ENCODE measurements at regions not wholly inside any gene's neighbourhood (a gene's known extent, or its start where the extent isn't known, plus 50 kb on each side); places are given as distances from the start of the nearest gene placed in this dataset.

DNA sequence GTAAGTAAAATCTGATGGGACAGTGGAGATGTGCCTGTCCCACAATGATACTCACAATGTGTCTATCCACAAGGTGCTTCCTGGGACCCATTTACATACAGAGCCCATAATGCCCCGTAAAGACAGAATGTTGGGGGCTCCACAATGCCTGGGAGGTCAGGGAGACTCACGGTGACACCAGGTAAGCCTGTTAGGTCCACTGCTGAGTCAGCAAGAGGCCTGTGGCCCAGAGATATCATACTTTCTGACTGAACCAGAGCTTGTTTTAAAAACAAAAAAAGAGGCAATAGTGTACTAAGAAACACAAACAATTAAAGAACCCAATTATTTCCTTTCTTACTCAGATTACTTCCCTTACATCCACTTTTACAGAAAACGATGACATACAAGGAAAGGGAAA lies 771.1 kb upstream of the ID2 start:
- no peaks in the 10 kb centered on the region for H3K9me3 ChIP-seq (ENCODE audit: control insufficient read depth in 1 of 2, low read length in 2 of 2)
- no peaks in the 10 kb centered on the region for H3K4me1 ChIP-seq (ENCODE audit: control insufficient read depth in 1 of 2, insufficient read depth in 2 of 2, low read length in 2 of 2)
- H3K36me3 ChIP-seq (ENCODE audit: control insufficient read depth in 1 of 2, insufficient read depth in 2 of 2, low read length in 2 of 2), result no peaks in the 10 kb centered on the region
- no peak overlapping the region for H3K27ac ChIP-seq (ENCODE audit: low read length)
- no peaks in the 10 kb centered on the region for H3K27me3 ChIP-seq (ENCODE audit: low read depth, low read length)
- H3K4me3 ChIP-seq (ENCODE audit: low read depth in 1 of 2, low read length in 2 of 2), result no peak overlapping the region

DNA sequence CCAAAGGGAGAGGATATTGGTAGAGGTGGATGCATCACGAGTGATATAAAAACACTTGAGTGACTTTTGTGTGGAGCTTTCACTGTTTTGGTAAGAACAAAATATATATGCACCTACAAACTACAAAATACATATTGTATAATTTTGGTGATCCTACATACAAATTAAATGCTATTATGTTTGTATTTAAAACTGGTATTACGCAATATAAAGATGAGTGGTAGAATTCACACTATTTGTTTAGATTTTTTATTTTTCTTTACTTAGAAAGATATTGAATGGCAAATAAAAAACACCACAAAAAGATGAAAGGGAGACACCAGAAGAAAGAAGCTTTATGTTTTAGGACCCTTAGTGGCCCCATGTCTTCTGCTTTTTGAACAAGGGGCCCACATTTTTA lies 770.7 kb upstream of the ID2 start:
- H3K36me3 ChIP-seq (ENCODE audit: control insufficient read depth in 1 of 2, insufficient read depth in 2 of 2, low read length in 2 of 2), result no peaks in the 10 kb centered on the region
- no peaks in the 10 kb centered on the region for H3K9me3 ChIP-seq (ENCODE audit: control insufficient read depth in 1 of 2, low read length in 2 of 2)
- H3K4me1 ChIP-seq (ENCODE audit: control insufficient read depth in 1 of 2, insufficient read depth in 2 of 2, low read length in 2 of 2), result no peaks in the 10 kb centered on the region
- no peak overlapping the region for H3K4me3 ChIP-seq (ENCODE audit: low read depth in 1 of 2, low read length in 2 of 2)
- no peak overlapping the region for H3K27ac ChIP-seq (ENCODE audit: low read length)
- no peaks in the 10 kb centered on the region for H3K27me3 ChIP-seq (ENCODE audit: low read depth, low read length)

DNA sequence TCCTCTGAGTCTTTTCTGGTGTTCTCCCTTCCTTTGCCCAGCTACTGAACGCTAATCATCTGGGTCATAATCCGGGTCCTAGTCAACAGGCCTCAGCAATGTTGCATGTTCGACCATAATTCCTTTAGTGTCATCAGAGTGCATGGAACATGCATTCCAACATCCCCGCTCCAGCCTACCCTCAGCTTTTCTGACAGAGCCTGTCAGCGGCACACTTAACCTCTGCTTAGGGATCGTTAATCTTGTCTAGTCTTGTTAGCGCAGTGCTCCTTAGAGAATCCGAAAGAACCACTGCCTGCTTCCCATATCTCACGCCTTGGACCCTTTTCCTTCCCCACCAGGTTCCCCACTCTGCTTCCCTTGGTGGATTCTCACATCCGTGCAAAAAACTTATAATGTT lies 767.9 kb upstream of the ID2 start:
- H3K27ac ChIP-seq (ENCODE audit: low read length), result no peak overlapping the region
- no peaks in the 10 kb centered on the region for H3K36me3 ChIP-seq (ENCODE audit: control insufficient read depth in 1 of 2, insufficient read depth in 2 of 2, low read length in 2 of 2)
- H3K4me3 ChIP-seq (ENCODE audit: low read depth in 1 of 2, low read length in 2 of 2), result no peak overlapping the region
- no peaks in the 10 kb centered on the region for H3K27me3 ChIP-seq (ENCODE audit: low read depth, low read length)
- no peaks in the 10 kb centered on the region for H3K4me1 ChIP-seq (ENCODE audit: control insufficient read depth in 1 of 2, insufficient read depth in 2 of 2, low read length in 2 of 2)
- no peaks in the 10 kb centered on the region for H3K9me3 ChIP-seq (ENCODE audit: control insufficient read depth in 1 of 2, low read length in 2 of 2)

DNA sequence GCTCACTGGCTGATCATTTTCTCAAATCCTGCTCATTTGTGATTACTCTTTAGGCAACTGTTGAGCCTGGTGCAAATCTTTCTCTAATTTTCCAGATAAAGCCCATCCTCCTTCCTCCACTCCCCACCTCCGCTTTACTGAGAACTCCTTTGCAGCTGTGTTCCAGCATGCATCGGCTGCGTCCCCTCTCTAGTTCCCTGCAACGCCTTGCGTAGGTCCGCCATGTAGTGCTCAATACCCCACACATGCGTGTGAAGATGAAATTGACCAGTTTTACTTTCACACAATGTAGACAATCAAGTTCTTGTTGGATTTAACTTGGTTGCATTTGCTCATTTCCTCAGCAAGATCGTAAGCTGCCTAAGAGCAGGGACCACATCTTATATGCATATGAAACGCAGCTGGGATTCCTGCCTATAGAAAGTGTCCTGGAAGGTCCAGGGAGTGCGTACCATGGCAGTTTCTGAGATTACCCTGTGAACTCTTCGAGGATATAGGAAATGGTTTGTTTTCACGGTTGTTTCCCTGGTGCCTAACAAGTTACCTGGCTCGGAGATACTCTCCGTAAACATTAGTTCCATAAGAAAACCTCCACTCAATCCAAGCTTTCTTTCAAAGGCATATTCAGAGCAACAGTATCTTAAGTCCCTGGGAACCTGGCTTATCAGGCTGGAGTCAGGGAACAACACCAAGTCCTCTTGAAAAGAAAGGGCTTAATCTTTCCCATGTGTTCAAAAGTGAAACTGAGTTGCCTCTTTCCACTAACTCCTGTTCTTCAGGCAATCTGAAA lies 766.4 kb upstream of the ID2 start:
- no peaks in the 10 kb centered on the region for H3K27me3 ChIP-seq (ENCODE audit: low read depth, low read length)
- H3K9me3 ChIP-seq (ENCODE audit: control insufficient read depth in 1 of 2, low read length in 2 of 2), result no peaks in the 10 kb centered on the region
- no peaks in the 10 kb centered on the region for H3K4me1 ChIP-seq (ENCODE audit: control insufficient read depth in 1 of 2, insufficient read depth in 2 of 2, low read length in 2 of 2)
- H3K36me3 ChIP-seq (ENCODE audit: control insufficient read depth in 1 of 2, insufficient read depth in 2 of 2, low read length in 2 of 2), result no peaks in the 10 kb centered on the region
- peak overlapping the region; percentile 3 to 31 for H3K4me3 ChIP-seq (ENCODE audit: low read depth in 1 of 2, low read length in 2 of 2)
- H3K27ac ChIP-seq (ENCODE audit: low read length), result no peak overlapping the region

DNA sequence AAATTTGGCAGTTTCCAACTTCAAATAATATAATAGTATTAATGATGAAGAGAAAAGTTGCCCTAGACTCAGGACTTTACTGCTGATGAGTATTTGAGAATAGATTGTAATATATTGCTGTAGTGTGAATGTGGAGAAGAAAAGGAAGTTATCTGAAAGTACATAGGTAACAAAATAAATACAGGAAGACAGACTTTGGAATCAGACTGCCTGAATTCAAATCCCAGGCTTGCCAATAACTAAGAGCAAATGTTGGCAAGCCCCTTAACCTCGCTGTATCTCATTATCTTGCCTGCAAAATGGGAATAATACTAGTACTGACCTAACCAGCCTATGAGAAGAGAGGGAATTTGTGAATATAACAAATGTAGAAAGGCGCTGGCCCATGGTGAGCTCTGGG lies 765.2 kb upstream of the ID2 start:
- Histone ChIP-seq H3K4me3 (ENCODE audit: low read depth in 1 of 2, low read length in 2 of 2) (no peak overlapping the region), H3K27ac (ENCODE audit: low read length) (no peak overlapping the region), H3K36me3 (ENCODE audit: control insufficient read depth in 1 of 2, insufficient read depth in 2 of 2, low read length in 2 of 2) (no peaks in the 10 kb centered on the region), H3K4me1 (ENCODE audit: control insufficient read depth in 1 of 2, insufficient read depth in 2 of 2, low read length in 2 of 2) (no peaks in the 10 kb centered on the region), H3K9me3 (ENCODE audit: control insufficient read depth in 1 of 2, low read length in 2 of 2) (no peaks in the 10 kb centered on the region), H3K27me3 (ENCODE audit: low read depth, low read length) (no peaks in the 10 kb centered on the region)

DNA sequence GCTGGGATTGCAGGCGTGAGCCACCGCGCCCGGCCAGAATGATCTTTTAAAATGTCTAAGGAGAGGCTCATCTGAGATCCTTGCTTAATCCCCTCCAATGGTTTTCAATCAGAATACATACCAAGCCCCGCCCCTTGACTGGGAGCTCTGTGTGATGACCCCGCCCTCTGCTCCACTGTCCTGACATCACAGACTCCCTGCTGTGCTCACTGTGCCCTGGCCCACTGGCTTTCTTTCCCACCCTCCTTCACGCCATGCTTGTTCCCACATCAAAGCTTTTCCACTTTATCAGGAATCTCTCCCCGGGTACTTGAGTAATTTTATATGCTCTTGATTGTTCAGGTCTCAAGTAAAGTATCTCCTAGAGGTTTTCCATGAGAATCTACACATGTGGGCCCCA lies 762.3 kb upstream of the ID2 start:
- no peaks in the 10 kb centered on the region for H3K9me3 ChIP-seq (ENCODE audit: control insufficient read depth in 1 of 2, low read length in 2 of 2)
- H3K36me3 ChIP-seq (ENCODE audit: control insufficient read depth in 1 of 2, insufficient read depth in 2 of 2, low read length in 2 of 2), result no peaks in the 10 kb centered on the region
- H3K4me1 ChIP-seq (ENCODE audit: control insufficient read depth in 1 of 2, insufficient read depth in 2 of 2, low read length in 2 of 2), result no peaks in the 10 kb centered on the region
- no peaks in the 10 kb centered on the region for H3K27me3 ChIP-seq (ENCODE audit: low read depth, low read length)
- H3K4me3 ChIP-seq (ENCODE audit: low read depth in 1 of 2, low read length in 2 of 2), result no peak overlapping the region
- no peak overlapping the region for H3K27ac ChIP-seq (ENCODE audit: low read length)

DNA sequence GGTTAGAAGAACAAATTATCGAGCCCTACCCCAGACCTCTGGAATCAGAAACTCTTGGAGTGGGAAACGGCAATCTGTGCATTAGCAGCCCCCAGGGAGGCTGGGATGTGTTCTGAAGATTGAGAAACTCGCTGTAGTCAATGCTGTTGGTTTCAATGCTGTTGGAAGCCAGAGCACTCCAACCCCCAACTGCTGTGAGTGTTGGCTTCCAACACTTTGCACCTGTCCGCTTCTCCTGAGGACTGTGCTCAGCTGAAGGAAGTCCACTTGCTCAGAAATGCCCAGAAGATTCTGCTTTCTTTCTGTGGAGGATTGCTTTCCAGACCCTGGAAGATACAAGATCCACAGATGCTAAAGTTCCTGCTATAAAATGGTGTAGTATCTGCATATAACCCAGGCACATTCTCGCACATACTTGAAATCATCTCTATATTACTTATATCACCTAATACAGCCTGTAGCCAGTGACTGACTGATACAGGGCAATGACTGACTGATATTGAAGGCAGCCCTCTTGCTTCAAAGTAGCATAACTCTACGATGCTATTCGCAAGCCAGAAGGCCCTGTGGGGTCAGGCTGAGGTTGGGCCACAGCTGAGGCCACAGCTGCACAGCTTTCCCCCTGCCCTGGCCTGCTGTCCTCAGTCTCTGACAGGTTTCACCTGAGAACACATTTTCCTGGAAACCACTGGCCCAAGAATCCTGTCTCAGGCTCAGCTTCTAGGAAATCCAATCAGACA lies 757.7 kb upstream of the ID2 start:
- Histone ChIP-seq H3K36me3 (ENCODE audit: control insufficient read depth in 1 of 2, insufficient read depth in 2 of 2, low read length in 2 of 2) (no peaks in the 10 kb centered on the region), H3K27ac (ENCODE audit: low read length) (no peak overlapping the region), H3K27me3 (ENCODE audit: low read depth, low read length) (no peaks in the 10 kb centered on the region), H3K4me1 (ENCODE audit: control insufficient read depth in 1 of 2, insufficient read depth in 2 of 2, low read length in 2 of 2) (no peaks in the 10 kb centered on the region), H3K4me3 (ENCODE audit: low read depth in 1 of 2, low read length in 2 of 2) (no peak overlapping the region), H3K9me3 (ENCODE audit: control insufficient read depth in 1 of 2, low read length in 2 of 2) (no peaks in the 10 kb centered on the region)

DNA sequence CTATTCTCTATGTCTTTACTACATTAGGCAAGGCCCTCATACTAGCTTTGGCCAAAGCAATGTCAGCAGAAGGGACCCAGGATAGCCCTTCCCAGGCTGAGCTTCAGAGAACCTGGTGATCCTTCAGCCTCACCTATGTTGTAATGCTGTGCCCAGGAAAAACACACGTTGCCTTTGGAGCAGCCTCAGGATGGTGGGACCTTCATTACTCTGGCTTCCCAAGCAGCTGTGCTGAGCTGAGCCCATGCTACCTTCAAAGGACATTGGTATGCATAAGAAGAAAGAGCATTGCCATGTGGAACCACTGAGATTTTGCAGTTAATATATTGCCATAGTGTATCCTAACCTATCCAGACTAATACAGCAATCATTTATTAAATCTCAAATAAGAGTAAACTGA lies 756.4 kb upstream of the ID2 start:
- no peaks in the 10 kb centered on the region for H3K4me1 ChIP-seq (ENCODE audit: control insufficient read depth in 1 of 2, insufficient read depth in 2 of 2, low read length in 2 of 2)
- no peaks in the 10 kb centered on the region for H3K36me3 ChIP-seq (ENCODE audit: control insufficient read depth in 1 of 2, insufficient read depth in 2 of 2, low read length in 2 of 2)
- no peak overlapping the region for H3K4me3 ChIP-seq (ENCODE audit: low read depth in 1 of 2, low read length in 2 of 2)
- no peak overlapping the region for H3K27ac ChIP-seq (ENCODE audit: low read length)
- no peaks in the 10 kb centered on the region for H3K9me3 ChIP-seq (ENCODE audit: control insufficient read depth in 1 of 2, low read length in 2 of 2)
- no peaks in the 10 kb centered on the region for H3K27me3 ChIP-seq (ENCODE audit: low read depth, low read length)

DNA sequence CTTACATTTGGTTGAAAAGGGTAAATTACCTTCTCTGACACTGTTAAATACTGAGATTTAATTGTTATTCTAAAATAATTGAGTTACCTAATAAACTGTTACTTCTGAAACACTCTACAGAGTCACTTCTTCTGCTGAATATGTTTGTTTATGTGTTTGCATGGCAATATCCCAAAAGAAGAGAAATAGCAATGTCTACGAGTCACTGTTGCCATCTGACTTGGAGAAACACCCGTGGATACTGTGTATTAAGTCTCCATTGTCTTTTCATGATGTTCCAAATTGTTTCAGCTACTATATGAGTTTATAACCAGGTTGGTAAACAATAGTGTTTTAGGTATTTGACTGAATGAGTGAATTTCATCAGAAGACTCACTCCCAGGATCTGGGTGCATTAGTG lies 754.2 kb upstream of the ID2 start:
- H3K4me3 ChIP-seq (ENCODE audit: low read depth in 1 of 2, low read length in 2 of 2), result no peak overlapping the region
- no peaks in the 10 kb centered on the region for H3K27me3 ChIP-seq (ENCODE audit: low read depth, low read length)
- no peaks in the 10 kb centered on the region for H3K9me3 ChIP-seq (ENCODE audit: control insufficient read depth in 1 of 2, low read length in 2 of 2)
- no peaks in the 10 kb centered on the region for H3K36me3 ChIP-seq (ENCODE audit: control insufficient read depth in 1 of 2, insufficient read depth in 2 of 2, low read length in 2 of 2)
- no peak overlapping the region for H3K27ac ChIP-seq (ENCODE audit: low read length)
- H3K4me1 ChIP-seq (ENCODE audit: control insufficient read depth in 1 of 2, insufficient read depth in 2 of 2, low read length in 2 of 2), result no peaks in the 10 kb centered on the region

DNA sequence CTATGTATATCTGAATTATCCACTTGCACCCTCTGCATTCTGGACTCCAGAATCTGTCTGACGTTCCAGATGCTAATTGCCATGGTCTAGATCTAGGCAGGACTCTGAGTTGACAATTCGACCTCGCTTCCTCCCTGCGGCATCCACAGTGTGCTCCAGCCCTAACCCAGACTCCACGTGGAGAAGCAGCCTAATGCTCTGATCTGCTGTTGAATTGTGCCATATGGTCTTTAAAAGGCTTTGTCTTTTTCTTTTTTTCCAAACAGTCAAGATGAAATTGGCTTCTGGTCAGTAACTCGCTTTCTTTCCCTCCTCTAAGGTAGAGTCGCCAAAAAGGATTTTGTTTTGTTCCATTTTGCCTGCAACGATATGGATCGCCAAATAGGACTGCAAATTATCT lies 752.6 kb upstream of the ID2 start:
- H3K27me3 ChIP-seq (ENCODE audit: low read depth, low read length), result no peaks in the 10 kb centered on the region
- no peaks in the 10 kb centered on the region for H3K36me3 ChIP-seq (ENCODE audit: control insufficient read depth in 1 of 2, insufficient read depth in 2 of 2, low read length in 2 of 2)
- H3K4me3 ChIP-seq (ENCODE audit: low read depth in 1 of 2, low read length in 2 of 2), result no peak overlapping the region
- H3K4me1 ChIP-seq (ENCODE audit: control insufficient read depth in 1 of 2, insufficient read depth in 2 of 2, low read length in 2 of 2), result no peaks in the 10 kb centered on the region
- no peaks in the 10 kb centered on the region for H3K9me3 ChIP-seq (ENCODE audit: control insufficient read depth in 1 of 2, low read length in 2 of 2)
- no peak overlapping the region for H3K27ac ChIP-seq (ENCODE audit: low read length)

DNA sequence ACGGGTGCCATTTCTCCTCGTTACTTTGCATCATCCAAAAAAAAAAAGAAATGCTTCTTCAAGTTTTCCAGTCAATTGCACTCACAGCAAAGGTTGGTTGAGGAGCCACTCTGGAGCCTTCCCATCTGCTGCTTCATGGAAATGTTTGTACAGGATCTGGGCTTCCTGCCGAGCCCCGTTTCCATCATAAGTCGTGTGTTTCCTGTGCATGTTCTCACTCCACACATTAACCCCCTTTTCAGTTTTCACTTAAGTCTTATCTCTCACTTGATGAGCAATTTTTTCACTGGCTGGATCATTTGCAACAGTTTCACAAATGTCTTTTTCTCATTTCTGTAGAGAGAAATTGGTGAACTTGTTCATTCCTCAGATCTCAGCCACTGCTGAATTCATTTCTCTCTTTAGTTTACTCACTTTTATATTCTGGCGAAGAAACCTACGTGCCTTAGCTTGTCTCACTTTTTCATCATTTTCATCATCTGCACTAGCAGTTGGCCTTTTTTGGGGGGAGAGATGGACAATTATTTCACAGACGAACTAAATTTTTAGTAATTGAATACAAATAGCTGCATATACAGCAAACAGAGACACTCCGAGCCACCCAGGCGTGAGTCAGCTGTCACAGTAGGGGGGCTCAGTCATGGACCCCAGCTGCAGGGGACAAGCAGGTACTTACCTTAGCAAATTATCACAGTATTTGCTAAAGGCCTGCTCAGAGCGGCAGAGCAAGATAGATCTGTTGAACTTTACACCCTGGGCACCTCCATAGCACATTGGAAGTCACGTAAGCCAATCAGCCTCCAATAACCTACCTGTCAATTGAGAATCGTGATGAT lies 750.8 kb upstream of the ID2 start:
- Histone ChIP-seq H3K27me3 (ENCODE audit: low read depth, low read length) (no peaks in the 10 kb centered on the region), H3K27ac (ENCODE audit: low read length) (no peak overlapping the region)

More for the DNA sequence above, 750.8 kb upstream of the ID2 start:
- H3K4me1 ChIP-seq (ENCODE audit: control insufficient read depth in 1 of 2, insufficient read depth in 2 of 2, low read length in 2 of 2), result no peaks in the 10 kb centered on the region
- no peak overlapping the region for H3K4me3 ChIP-seq (ENCODE audit: low read depth in 1 of 2, low read length in 2 of 2)
- no peaks in the 10 kb centered on the region for H3K9me3 ChIP-seq (ENCODE audit: control insufficient read depth in 1 of 2, low read length in 2 of 2)
- no peaks in the 10 kb centered on the region for H3K36me3 ChIP-seq (ENCODE audit: control insufficient read depth in 1 of 2, insufficient read depth in 2 of 2, low read length in 2 of 2)

All from muscle layer of duodenum (tissue), 2 donors.